Posterior vena cava (tissue), 2 donors: ENCODE measurements at regions not wholly inside any gene's neighbourhood (a gene's known extent, or its start where the extent isn't known, plus 50 kb on each side); places are given as distances from the start of the nearest gene placed in this dataset.

Source experiments
- DNase-seq: peaks from one replicate; pipeline ENCODE4 v3.0.0-alpha.2; 2020; ENCODE audit warnings: low spot score
- intact Hi-C, 2 donors: fragments of 100-400 bp; cut with DNase I; formaldehyde crosslinking; loops; one replicate each; pipeline versions ENCODE4 v1.14.1 to v1.14.2; 2022 to 2023
- donor health status: DM: yes; HTN: yes; CAD: no.
- donor health status: DM: yes; HTN: yes; CAD: no.

GRCh38 chr6:108768792-108769524, 79.3 kb upstream of the ARMC2 start:
- no peak for DNase-seq
- intact Hi-C loops = no loop called here

GRCh38 chr6:108771421-108771820, 76.8 kb upstream of the ARMC2 start:
- intact Hi-C loops = no loop called here
- DNase-seq = no peak

GRCh38 chr6:108774555-108774954, 73.7 kb upstream of the ARMC2 start:
- intact Hi-C loops = no loop called here
- DNase-seq = no peak

GRCh38 chr6:108777536-108777935, 70.7 kb upstream of the ARMC2 start:
- intact Hi-C loops = no loop called here
- no peak for DNase-seq

GRCh38 chr6:108778421-108779186, 69.6 kb upstream of the ARMC2 start:
- DNase-seq = no peak
- intact Hi-C loops = no loop called here

GRCh38 chr6:108779536-108780275, 68.5 kb upstream of the ARMC2 start:
- intact Hi-C loops = loop anchor here in 1 of 2 donors (10.0 kb wide), 1 partner anchor 55 kb away; no protein-coding TSS in a partner anchor
- DNase-seq = no peak

GRCh38 chr6:108780784-108781183, 67.4 kb upstream of the ARMC2 start:
- DNase-seq = no peak
- intact Hi-C loops = loop anchor here in 1 of 2 donors (10.0 kb wide), 1 partner anchor 54 kb away; no protein-coding TSS in a partner anchor

- intact Hi-C loops = loop anchor here in 1 of 2 donors (1.0 to 10.0 kb wide), 2 partner anchors 53 to 222 kb away; no protein-coding TSS in a partner anchor
- DNase-seq = no peak
These were observed 66.7 kb upstream of the ARMC2 start for GRCh38 chr6:108781419-108782100.

- intact Hi-C loops = loop anchor here in 1 of 2 donors (1.0 to 10.0 kb wide), 2 partner anchors 52 to 223 kb away; no protein-coding TSS in a partner anchor
These were observed 65.8 kb upstream of the ARMC2 start for GRCh38 chr6:108782179-108783041.

GRCh38 chr6:108785653-108786052, 62.6 kb upstream of the ARMC2 start:
- intact Hi-C loops = loop anchor here in 1 of 2 donors (10.0 kb wide), 1 partner anchor 49 kb away; no protein-coding TSS in a partner anchor
- no peak for DNase-seq

More at GRCh38 chr6:108782179-108783041, 65.8 kb upstream of the ARMC2 start:
- peak; percentile 95 for DNase-seq

GRCh38 chr6:108788416-108788815, 59.8 kb upstream of the ARMC2 start:
- DNase-seq = no peak
- intact Hi-C loops = loop anchor here in 1 of 2 donors (10.0 kb wide), 1 partner anchor 46 kb away; no protein-coding TSS in a partner anchor

GRCh38 chr6:108789475-108789874, 58.7 kb upstream of the ARMC2 start:
- DNase-seq = no peak
- intact Hi-C loops = loop anchor here in 1 of 2 donors (10.0 kb wide), 1 partner anchor 45 kb away; no protein-coding TSS in a partner anchor

GRCh38 chr6:108791700-108792099, 56.5 kb upstream of the ARMC2 start:
- no peak for DNase-seq
- intact Hi-C loops = no loop called here

- DNase-seq = no peak
- intact Hi-C loops = no loop called here
These were observed 54.5 kb upstream of the ARMC2 start for GRCh38 chr6:108793516-108794251.

GRCh38 chr6:108795122-108795521, 53.1 kb upstream of the ARMC2 start:
- no peak for DNase-seq
- intact Hi-C loops = no loop called here

GRCh38 chr6:108795814-108796213, 52.4 kb upstream of the ARMC2 start:
- intact Hi-C loops = no loop called here

GRCh38 chr6:108796875-108797274, 51.3 kb upstream of the ARMC2 start:
- no peak for DNase-seq
- intact Hi-C loops = no loop called here

More at GRCh38 chr6:108795814-108796213, 52.4 kb upstream of the ARMC2 start:
- DNase-seq = no peak
